Liver (tissue), 8 donors: ENCODE measurements at regions not wholly inside any gene's neighbourhood (a gene's known extent, or its start where the extent isn't known, plus 50 kb on each side); places are given as distances from the start of the nearest gene placed in this dataset.

Experiments
- DNase-seq: peaks from one replicate; pipeline ENCODE4 v3.0.0-alpha.2; 2017; ENCODE audit warnings: low spot score
- H3K27ac ChIP-seq, 2 donors: one replicate each; pipeline ENCODE4 v1.7.0; 2013; ENCODE audit warnings: inconsistent platforms in 2 of 2, low read length in 2 of 2, control low read depth in 1 of 2, low read depth in 1 of 2, mild to moderate bottlenecking in 1 of 2
- H3K27me3 ChIP-seq, 4 donors: one replicate each; pipeline versions ENCODE4 v1.6.1 to v1.7.0; 2013; ENCODE audit warnings: low read length in 3 of 4, inconsistent platforms in 1 of 4, mild to moderate bottlenecking in 1 of 4, moderate library complexity in 1 of 4; ENCODE audit not compliant: control insufficient read depth in 4 of 4, insufficient read depth in 4 of 4
- H3K36me3 ChIP-seq, 4 donors: one replicate each; pipeline versions ENCODE4 v1.6.1 to v1.7.0; 2013; ENCODE audit warnings: low read length in 3 of 4, mild to moderate bottlenecking in 3 of 4, low read depth in 1 of 4, moderate library complexity in 1 of 4; ENCODE audit not compliant: control insufficient read depth in 4 of 4, insufficient read depth in 3 of 4
- H3K4me1 ChIP-seq, 4 donors: one replicate each; pipeline versions ENCODE4 v1.6.1 to v1.7.0; 2013; ENCODE audit warnings: low read length in 3 of 4, mild to moderate bottlenecking in 3 of 4, moderate library complexity in 1 of 4; ENCODE audit not compliant: control insufficient read depth in 4 of 4, insufficient read depth in 4 of 4
- H3K4me3 ChIP-seq, 3 donors: one replicate each; pipeline versions ENCODE4 v1.6.1 to v1.7.0; 2013; ENCODE audit warnings: low read length in 3 of 3, control low read depth in 1 of 3, low read depth in 1 of 3, mild to moderate bottlenecking in 1 of 3
- H3K9ac ChIP-seq, 2 donors: one replicate each; pipeline ENCODE4 v1.7.0; 2013; ENCODE audit warnings: low read length in 2 of 2, mild to moderate bottlenecking in 2 of 2, moderate library complexity in 2 of 2, control low read depth in 1 of 2, low read depth in 1 of 2
- H3K9me3 ChIP-seq, 4 donors: one replicate each; pipeline versions ENCODE4 v1.6.1 to v1.7.0; 2013; ENCODE audit warnings: low read length in 3 of 4; ENCODE audit not compliant: control insufficient read depth in 4 of 4
- CTCF ChIP-seq: fragments of 150-350 bp; IDR thresholded peaks from 2 replicates; pipeline ENCODE4 v1.5.1; 2017; ENCODE audit warnings: improper control_type of control experiment, low read depth, low read length; ENCODE audit not compliant: missing input control
- FOXA2 ChIP-seq: IDR thresholded peaks from 2 replicates; pipeline ENCODE4 v1.6.1; 2016; ENCODE audit warnings: antibody characterized with exemption
- GABPA ChIP-seq, 2 donors: IDR thresholded peaks in 1 of 2; conservative IDR thresholded peaks in 1 of 2; 2 replicates each; pipeline ENCODE4 v1.6.1; 2016; ENCODE audit warnings: antibody characterized with exemption in 2 of 2, mild to moderate bottlenecking in 1 of 2, moderate library complexity in 1 of 2
- HNF4A ChIP-seq, 2 donors: conservative IDR thresholded peaks; 2 replicates each; pipeline ENCODE4 v1.6.1; 2016; ENCODE audit warnings: antibody characterized with exemption in 2 of 2, mild to moderate bottlenecking in 2 of 2
- HNF4G ChIP-seq: IDR thresholded peaks from 2 replicates; pipeline ENCODE4 v1.6.1; 2016; ENCODE audit warnings: antibody characterized with exemption
- JUND ChIP-seq, 2 donors: IDR thresholded peaks; 2 replicates each; pipeline ENCODE4 v1.6.1; 2016; ENCODE audit warnings: antibody characterized with exemption in 2 of 2
- NR2F2 ChIP-seq: IDR thresholded peaks from 2 replicates; pipeline ENCODE4 v1.6.1; 2016; ENCODE audit warnings: antibody characterized with exemption
- RAD21 ChIP-seq, 2 donors: IDR thresholded peaks; 2 replicates each; pipeline ENCODE4 v1.6.1; 2016; ENCODE audit warnings: antibody characterized with exemption in 2 of 2, mild to moderate bottlenecking in 2 of 2
- RXRA ChIP-seq, 2 donors: IDR thresholded peaks; 2 replicates each; pipeline ENCODE4 v1.6.1; 2017 to 2018; ENCODE audit warnings: antibody characterized with exemption in 2 of 2, mild to moderate bottlenecking in 1 of 2
- SP1 ChIP-seq: IDR thresholded peaks from 2 replicates; pipeline ENCODE4 v1.6.1; 2018; ENCODE audit warnings: antibody characterized with exemption, mild to moderate bottlenecking
- YY1 ChIP-seq: IDR thresholded peaks from 2 replicates; pipeline ENCODE4 v1.6.1; 2016; ENCODE audit warnings: antibody characterized with exemption, mild to moderate bottlenecking
- ZBTB33 ChIP-seq: IDR thresholded peaks from 2 replicates; pipeline ENCODE4 v1.6.1; 2016; ENCODE audit warnings: antibody characterized with exemption
- WGBS: extraction: QIAGEN DNeasy Blood & Tissue Kit; methylation state at CpG from one replicate; pipeline ENCODE4 v1.1.7; 2013; 5-methylcytosine and 5-hydroxymethylcytosine counted together
- TF ChIP-seq, protein P1 (sequence below): IDR thresholded peaks from 2 replicates; pipeline ENCODE4 v1.6.1; 2016; ENCODE audit warnings: antibody characterized with exemption
- TF ChIP-seq, protein P2 (sequence below): IDR thresholded peaks from 2 replicates; pipeline ENCODE4 v1.6.1; 2016; ENCODE audit warnings: antibody characterized with exemption, mild to moderate bottlenecking
- TF ChIP-seq, protein P3 (sequence below): IDR thresholded peaks from 2 replicates; pipeline ENCODE4 v1.6.1; 2016; ENCODE audit warnings: antibody characterized with exemption
- donor health status: healthy.
- donor health status: healthy.
- donor health status: healthy.
- donor health status: healthy.
- donor health status: healthy.

GRCh38 chr10:113426181-113426877 is 126.5 kb upstream of the HABP2 start:
- no peak for TF ChIP-seq NR2F2
- TF ChIP-seq RAD21 (IDR thresholded peaks at IDR 0.05): no peak
- TF ChIP-seq CTCF: no peak
- no peak for TF ChIP-seq FOXA2
- TF ChIP-seq JUND (IDR thresholded peaks at IDR 0.05): no peak
- no peak for TF ChIP-seq HNF4G
- Histone ChIP-seq H3K27me3 (no peaks in the 10 kb centered on the region), H3K4me1 (peaks cover 0 to 2% (median 0%) of the 10 kb centered on the region in 4 donors), H3K27ac (no peak overlapping the region), H3K9ac (no peak overlapping the region), H3K36me3 (no peaks in the 10 kb centered on the region), H3K9me3 (peaks cover 0 to 6% (median under 1%) of the 10 kb centered on the region in 4 donors), H3K4me3 (no peak overlapping the region)
- DNase-seq: no peak
- 87% methylated on average over 8 of the region's 8 CpGs for WGBS

DNA sequence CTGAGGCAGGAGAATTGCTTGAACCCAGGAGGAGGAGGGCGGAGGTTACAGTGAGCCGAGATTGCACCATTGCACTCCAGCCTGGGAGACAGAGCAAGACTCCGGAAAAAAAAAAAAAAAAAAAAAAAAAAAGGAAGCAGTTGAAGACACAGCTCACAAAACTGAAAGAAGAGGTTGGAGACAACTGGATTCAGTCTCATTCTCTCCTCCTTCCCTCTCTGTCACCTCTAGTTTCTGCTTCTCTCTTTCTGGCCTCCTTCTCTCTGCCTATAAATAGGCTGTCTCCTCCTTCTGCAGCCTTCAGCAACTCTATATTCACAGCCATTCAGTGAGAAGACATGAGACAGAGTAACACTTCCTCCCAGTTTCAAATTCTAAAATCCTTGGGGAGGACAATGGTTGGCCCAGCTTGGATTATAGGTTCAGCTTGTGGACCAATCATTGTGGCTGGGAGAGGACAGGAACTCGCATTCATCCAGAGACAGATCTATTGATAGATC is 125.6 kb upstream of the HABP2 start:
- Histone ChIP-seq H3K27ac (no peak overlapping the region), H3K27me3 (no peaks in the 10 kb centered on the region), H3K4me1 (peaks cover 0 to 2% (median 0%) of the 10 kb centered on the region in 4 donors), H3K9me3 (peaks cover 0 to 6% (median under 1%) of the 10 kb centered on the region in 4 donors), H3K4me3 (no peak overlapping the region), H3K36me3 (no peaks in the 10 kb centered on the region), H3K9ac (no peak overlapping the region)
- no peak for DNase-seq
- WGBS: 82% methylated on average over 4 of the region's 4 CpGs
- TF ChIP-seq RXRA (IDR thresholded peaks at IDR 0.05): no peak
- no peak for TF ChIP-seq ZBTB33

- H3K9ac ChIP-seq: no peak overlapping the region
- no peak overlapping the region for H3K4me3 ChIP-seq
- 85% methylated on average over 5 of the region's 5 CpGs for WGBS
- H3K4me1 ChIP-seq: peaks cover 0 to 2% (median 0%) of the 10 kb centered on the region in 4 donors
- H3K36me3 ChIP-seq: no peaks in the 10 kb centered on the region
- H3K9me3 ChIP-seq: peaks cover 0 to 6% (median under 1%) of the 10 kb centered on the region in 4 donors
- DNase-seq: no peak
- no peaks in the 10 kb centered on the region for H3K27me3 ChIP-seq
- no peak overlapping the region for H3K27ac ChIP-seq
- TF ChIP-seq GABPA (IDR thresholded peaks at IDR 0.05 in 1 of 2, conservative IDR thresholded peaks at IDR 0.05 in 1 of 2) (no peak), CTCF (no peak), YY1 (no peak), SP1 (no peak), HNF4G (no peak), RXRA (IDR thresholded peaks at IDR 0.05) (no peak), HNF4A (conservative IDR thresholded peaks at IDR 0.05) (no peak), NR2F2 (no peak)
- TF ChIP-seq, protein P1, sequence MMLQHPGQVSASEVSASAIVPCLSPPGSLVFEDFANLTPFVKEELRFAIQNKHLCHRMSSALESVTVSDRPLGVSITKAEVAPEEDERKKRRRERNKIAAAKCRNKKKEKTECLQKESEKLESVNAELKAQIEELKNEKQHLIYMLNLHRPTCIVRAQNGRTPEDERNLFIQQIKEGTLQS: no peak
- TF ChIP-seq, protein P2, sequence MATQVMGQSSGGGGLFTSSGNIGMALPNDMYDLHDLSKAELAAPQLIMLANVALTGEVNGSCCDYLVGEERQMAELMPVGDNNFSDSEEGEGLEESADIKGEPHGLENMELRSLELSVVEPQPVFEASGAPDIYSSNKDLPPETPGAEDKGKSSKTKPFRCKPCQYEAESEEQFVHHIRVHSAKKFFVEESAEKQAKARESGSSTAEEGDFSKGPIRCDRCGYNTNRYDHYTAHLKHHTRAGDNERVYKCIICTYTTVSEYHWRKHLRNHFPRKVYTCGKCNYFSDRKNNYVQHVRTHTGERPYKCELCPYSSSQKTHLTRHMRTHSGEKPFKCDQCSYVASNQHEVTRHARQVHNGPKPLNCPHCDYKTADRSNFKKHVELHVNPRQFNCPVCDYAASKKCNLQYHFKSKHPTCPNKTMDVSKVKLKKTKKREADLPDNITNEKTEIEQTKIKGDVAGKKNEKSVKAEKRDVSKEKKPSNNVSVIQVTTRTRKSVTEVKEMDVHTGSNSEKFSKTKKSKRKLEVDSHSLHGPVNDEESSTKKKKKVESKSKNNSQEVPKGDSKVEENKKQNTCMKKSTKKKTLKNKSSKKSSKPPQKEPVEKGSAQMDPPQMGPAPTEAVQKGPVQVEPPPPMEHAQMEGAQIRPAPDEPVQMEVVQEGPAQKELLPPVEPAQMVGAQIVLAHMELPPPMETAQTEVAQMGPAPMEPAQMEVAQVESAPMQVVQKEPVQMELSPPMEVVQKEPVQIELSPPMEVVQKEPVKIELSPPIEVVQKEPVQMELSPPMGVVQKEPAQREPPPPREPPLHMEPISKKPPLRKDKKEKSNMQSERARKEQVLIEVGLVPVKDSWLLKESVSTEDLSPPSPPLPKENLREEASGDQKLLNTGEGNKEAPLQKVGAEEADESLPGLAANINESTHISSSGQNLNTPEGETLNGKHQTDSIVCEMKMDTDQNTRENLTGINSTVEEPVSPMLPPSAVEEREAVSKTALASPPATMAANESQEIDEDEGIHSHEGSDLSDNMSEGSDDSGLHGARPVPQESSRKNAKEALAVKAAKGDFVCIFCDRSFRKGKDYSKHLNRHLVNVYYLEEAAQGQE: no peak
- TF ChIP-seq, protein P3, sequence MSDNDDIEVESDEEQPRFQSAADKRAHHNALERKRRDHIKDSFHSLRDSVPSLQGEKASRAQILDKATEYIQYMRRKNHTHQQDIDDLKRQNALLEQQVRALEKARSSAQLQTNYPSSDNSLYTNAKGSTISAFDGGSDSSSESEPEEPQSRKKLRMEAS: no peak
Measured at GRCh38 chr10:113427811-113428558, 124.9 kb upstream of the HABP2 start.
